GM13977 (cell line): ENCODE measurements at regions not wholly inside any gene's neighbourhood (a gene's known extent, or its start where the extent isn't known, plus 50 kb on each side); places are given as distances from the start of the nearest gene placed in this dataset.

ENCODE experiments used
- DNase-seq: peaks from one replicate; pipeline ENCODE4 v3.0.0; 2012; ENCODE audit warnings: low spot score
- CTCF ChIP-seq: IDR thresholded peaks from 2 replicates; pipeline ENCODE4 v1.5.1; 2012; ENCODE audit warnings: mild to moderate bottlenecking, control low read depth; ENCODE audit not compliant: insufficient read depth; ENCODE audit errors: extremely low read depth, missing control alignments
- in situ Hi-C: fragments of 300-500 bp; cut with MboI; formaldehyde crosslinking; loops from one replicate; pipeline ENCODE4 v1.12.0; 2022; ENCODE audit warnings: low sequenced_read_pairs, low pct_unique_long_range_greater_than_20kb, mixed read lengths, inconsistent platforms; ENCODE audit not compliant: unreplicated experiment

- no peak for DNase-seq
- TF ChIP-seq CTCF: no peak
- in situ Hi-C loops: no loop called here
These were observed 292.3 kb upstream of the ID2 start for GRCh38 chr2:8389431-8390108.

GRCh38 chr2:8391126-8391525 lies 290.7 kb upstream of the ID2 start:
- no peak for DNase-seq
- no peak for TF ChIP-seq CTCF
- in situ Hi-C loops: no loop called here

- in situ Hi-C loops: no loop called here
- no peak for DNase-seq
- no peak for TF ChIP-seq CTCF
These were observed 290.3 kb upstream of the ID2 start for GRCh38 chr2:8391584-8391983.

GRCh38 chr2:8392098-8392866 lies 289.6 kb upstream of the ID2 start:
- no peak for DNase-seq
- in situ Hi-C loops: no loop called here
- TF ChIP-seq CTCF: no peak

GRCh38 chr2:8393506-8393905 lies 288.4 kb upstream of the ID2 start:
- in situ Hi-C loops: no loop called here
- no peak for DNase-seq

GRCh38 chr2:8394131-8394530 lies 287.7 kb upstream of the ID2 start:
- in situ Hi-C loops: no loop called here
- no peak for DNase-seq
- no peak for TF ChIP-seq CTCF

More at GRCh38 chr2:8393506-8393905, 288.4 kb upstream of the ID2 start:
- TF ChIP-seq CTCF: no peak
